D721Med (cell line): ENCODE measurements at regions not wholly inside any gene's neighbourhood (a gene's known extent, or its start where the extent isn't known, plus 50 kb on each side); places are given as distances from the start of the nearest gene placed in this dataset.

Experiments
- DNase-seq: peaks from one replicate; pipeline ENCODE4 v3.0.0; 2011; ENCODE audit warnings: low spot score; ENCODE audit not compliant: insufficient read length
- FAIRE-seq: peaks from 2 replicates; lab custom pipeline; 2011; peaks lifted over from hg19 to GRCh38; lab: Jason Lieb, UNC
- TF ChIP-seq, protein P1 (sequence below): IDR thresholded peaks from 2 replicates; pipeline ENCODE4 v1.5.1; 2012; ENCODE audit warnings: mild to moderate bottlenecking, control low read depth; ENCODE audit not compliant: insufficient read depth; ENCODE audit errors: missing control alignments

DNA sequence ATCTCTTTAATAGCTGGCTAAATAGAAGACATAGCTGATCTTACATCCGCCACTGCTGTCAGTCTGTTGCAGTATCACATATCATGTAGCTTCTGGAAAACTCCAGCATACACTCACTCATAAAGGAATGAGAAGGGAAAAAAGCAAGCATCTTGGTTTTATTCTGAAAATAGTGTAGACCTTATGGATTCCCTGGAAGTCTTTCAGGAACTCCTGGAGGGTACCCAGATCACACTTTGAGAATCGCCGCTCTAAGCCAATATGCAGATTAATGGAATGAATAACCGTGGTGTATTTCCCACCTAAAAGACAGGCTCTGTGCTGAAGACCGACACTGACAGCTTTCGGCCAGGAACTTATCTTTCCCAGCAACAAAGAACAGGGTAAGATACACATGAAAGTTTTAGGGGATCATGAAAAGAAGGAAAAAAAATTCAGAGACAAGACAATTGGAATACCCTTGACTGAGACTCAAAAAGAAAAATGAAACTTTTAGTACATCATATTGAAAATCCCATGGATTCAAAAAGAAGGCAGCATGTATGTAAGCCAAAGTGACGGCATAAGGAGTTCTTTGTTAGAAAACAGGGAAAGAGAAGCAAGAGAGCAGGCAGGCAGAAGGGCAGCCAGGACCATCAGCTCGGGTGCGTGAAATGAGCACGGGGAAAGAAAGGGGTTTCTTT lies 56.4 kb upstream of the SEC11C start:
- TF ChIP-seq, protein P1, sequence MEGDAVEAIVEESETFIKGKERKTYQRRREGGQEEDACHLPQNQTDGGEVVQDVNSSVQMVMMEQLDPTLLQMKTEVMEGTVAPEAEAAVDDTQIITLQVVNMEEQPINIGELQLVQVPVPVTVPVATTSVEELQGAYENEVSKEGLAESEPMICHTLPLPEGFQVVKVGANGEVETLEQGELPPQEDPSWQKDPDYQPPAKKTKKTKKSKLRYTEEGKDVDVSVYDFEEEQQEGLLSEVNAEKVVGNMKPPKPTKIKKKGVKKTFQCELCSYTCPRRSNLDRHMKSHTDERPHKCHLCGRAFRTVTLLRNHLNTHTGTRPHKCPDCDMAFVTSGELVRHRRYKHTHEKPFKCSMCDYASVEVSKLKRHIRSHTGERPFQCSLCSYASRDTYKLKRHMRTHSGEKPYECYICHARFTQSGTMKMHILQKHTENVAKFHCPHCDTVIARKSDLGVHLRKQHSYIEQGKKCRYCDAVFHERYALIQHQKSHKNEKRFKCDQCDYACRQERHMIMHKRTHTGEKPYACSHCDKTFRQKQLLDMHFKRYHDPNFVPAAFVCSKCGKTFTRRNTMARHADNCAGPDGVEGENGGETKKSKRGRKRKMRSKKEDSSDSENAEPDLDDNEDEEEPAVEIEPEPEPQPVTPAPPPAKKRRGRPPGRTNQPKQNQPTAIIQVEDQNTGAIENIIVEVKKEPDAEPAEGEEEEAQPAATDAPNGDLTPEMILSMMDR: no peak
- DNase-seq (no peak), FAIRE-seq (no peak)

DNA sequence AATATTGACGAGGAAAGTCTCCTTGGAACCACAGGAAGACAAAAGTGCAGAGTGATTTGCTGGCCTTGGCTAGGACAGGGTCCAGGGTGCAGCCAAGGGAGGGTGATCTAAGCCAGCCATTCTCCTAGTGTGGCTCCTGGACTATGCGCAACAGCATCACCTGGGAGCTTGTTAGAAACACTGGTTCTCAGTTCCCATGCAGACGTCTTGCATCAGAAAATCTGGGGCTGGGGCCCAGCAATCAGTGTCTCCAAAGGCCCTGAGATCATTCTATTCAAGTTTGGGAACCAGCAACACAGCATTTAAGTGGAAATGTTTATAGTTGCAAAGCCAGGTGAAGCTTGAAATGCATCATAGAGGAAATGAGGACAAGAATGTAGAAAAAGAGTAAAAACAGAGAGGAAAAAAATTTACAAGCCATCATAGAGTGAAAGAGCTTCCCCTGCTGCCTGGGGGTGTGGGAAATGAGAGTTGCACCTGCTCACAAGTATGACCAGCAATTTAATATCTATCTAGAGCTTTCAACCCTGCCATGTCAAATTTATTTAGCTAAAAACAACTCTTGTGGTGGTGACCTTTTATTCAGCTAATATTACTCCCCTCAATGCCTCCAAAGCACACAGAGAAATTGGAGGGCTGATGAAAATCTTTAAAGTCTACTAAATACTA lies 54.4 kb upstream of the SEC11C start:
- FAIRE-seq: peak; percentile 86
- DNase-seq: no peak
- TF ChIP-seq, protein P1: no peak

DNA sequence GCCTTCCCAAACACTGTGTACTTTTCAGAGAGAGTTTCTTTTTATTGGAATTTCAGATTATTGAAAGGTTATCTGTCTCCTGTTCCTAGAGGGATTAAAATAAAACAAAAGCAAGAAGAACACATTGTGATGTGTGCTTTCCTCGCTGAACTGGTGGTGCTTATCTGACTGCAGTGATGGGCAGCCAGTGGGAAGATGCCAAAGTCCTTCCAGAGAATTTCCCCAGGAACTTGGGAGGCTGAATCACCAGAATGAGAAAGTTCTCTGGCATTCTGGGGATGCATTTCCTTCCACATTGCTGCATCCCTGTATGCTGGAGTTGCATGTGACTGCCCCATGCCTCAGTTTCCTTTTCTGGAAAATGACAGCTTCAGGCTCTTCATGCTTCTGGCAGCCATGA lies 53.9 kb upstream of the SEC11C start:
- FAIRE-seq (no peak), DNase-seq (no peak)
- TF ChIP-seq, protein P1: no peak

DNA sequence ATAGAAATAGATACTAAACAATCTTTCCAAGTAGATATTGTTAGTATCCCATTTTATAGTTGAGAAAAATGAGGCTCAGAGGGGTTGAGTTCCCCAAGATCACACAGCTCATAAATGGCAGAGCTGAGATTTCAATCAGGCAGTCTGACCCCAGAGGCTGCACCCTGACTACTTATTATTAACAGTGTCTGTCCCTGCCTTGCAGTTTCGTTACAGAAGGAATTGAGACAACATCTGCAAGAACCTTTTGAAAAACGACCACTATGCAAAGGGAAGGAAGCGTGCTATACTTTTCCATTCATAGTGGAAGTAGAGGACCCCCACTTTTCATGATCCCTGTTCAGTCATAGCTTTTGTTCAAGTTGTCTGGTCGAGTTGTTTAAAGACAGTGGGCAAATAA lies 53.2 kb upstream of the SEC11C start:
- DNase-seq (no peak), FAIRE-seq (peak; percentile 92)
- TF ChIP-seq, protein P1: no peak

DNA sequence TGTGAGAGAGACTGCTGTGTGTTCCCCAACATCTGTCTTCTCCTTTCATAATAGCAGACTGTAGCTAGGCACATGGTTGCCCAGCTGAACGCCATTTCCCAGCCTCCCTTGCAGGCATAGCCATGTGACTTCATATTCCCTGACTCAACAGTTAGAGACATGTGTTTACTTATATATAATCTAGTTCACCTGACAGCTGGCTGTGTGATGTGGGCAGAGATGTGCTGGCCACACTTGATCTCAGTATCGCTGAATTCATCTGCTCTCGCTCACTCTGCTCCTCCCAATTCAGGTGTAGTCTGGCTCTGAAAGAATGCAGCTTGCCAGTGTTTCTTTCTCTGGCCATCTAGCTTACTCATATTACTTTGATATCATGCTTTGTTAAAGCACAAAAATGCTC lies 52.3 kb upstream of the SEC11C start:
- TF ChIP-seq, protein P1: no peak
- FAIRE-seq: no peak
- DNase-seq: no peak
